ENCODE measurements at regions not wholly inside any gene's neighbourhood (a gene's known extent, or its start where the extent isn't known, plus 50 kb on each side); places are given as distances from the start of the nearest gene placed in this dataset.
"Not testable (repeated sequence)": the region's sequence is repeated elsewhere in the genome, so short reads cannot be mapped to it uniquely, and the experiment has no call there.

GRCh38 chr12:124470139-124470538 lies 97.3 kb downstream of the NCOR2 start:
- no peak overlapping the region for H3K9ac ChIP-seq (ENCODE audit: insufficient read depth, low read length, poor library complexity, severe bottlenecking)
- H3K36me3 Mint-ChIP-seq, result peaks cover 71 to 75% of the 10 kb centered on the region in 2 donors
- H3K9me3 Mint-ChIP-seq, result peaks cover 27 to 45% (median 30%) of the 10 kb centered on the region in 7 donors
- no peak for TF ChIP-seq CTCF (IDR thresholded peaks at IDR 0.05)
- intact Hi-C loops (cut with micrococcal nuclease), result loop anchor here in 1 of 2 donors (5.0 kb wide), 1 partner anchor 33 kb away; no protein-coding TSS in a partner anchor
- no peak overlapping the region for H2AFZ ChIP-seq (ENCODE audit: insufficient read depth, low read depth, low read length, poor library complexity, severe bottlenecking)
- no peak overlapping the region for H3K4me3 ChIP-seq (replicated peaks in 1 of 3; ENCODE audit: low read depth in 2 of 3, low read length in 3 of 3)
- no peak for DNase-seq
- no peak overlapping the region for H3K27ac Mint-ChIP-seq
- no peak overlapping the region for H3K4me3 Mint-ChIP-seq
- WGBS (ENCODE audit: insufficient coverage), result 100% methylated on average over 4 of the region's 5 CpGs
- peaks cover 22 to 42% of the 10 kb centered on the region in 2 donors for H3K9me3 ChIP-seq (replicated peaks in 1 of 2; ENCODE audit: control insufficient read depth in 1 of 2, insufficient read depth in 1 of 2, low read length in 2 of 2)
- no peaks in the 10 kb centered on the region for H3K27me3 ChIP-seq (ENCODE audit: control insufficient read depth in 2 of 2, insufficient read depth in 2 of 2, low read length in 2 of 2)
- H3K4me1 Mint-ChIP-seq, result peaks cover 20% of the 10 kb centered on the region
- H3K4me2 ChIP-seq (replicated peaks; ENCODE audit: extremely low read depth, low read length, poor library complexity, severe bottlenecking), result no peak overlapping the region
- no peak overlapping the region for H3K27ac ChIP-seq (ENCODE audit: low read depth in 1 of 2, low read length in 2 of 2)
- H3K4me1 ChIP-seq (ENCODE audit: control insufficient read depth in 1 of 2, insufficient read depth in 2 of 2, low read length in 2 of 2), result peaks cover 19 to 23% of the 10 kb centered on the region in 2 donors
- H3K36me3 ChIP-seq (replicated peaks in 1 of 2; ENCODE audit: control insufficient read depth in 1 of 2, insufficient read depth in 2 of 2, low read length in 2 of 2), result peaks cover 63 to 73% of the 10 kb centered on the region in 2 donors
- peaks cover 44% of the 10 kb centered on the region for H3K79me2 ChIP-seq (ENCODE audit: insufficient read depth, low read length)
- H3K27me3 Mint-ChIP-seq (ENCODE audit: low read depth in 3 of 3), result no peaks in the 10 kb centered on the region
- peaks cover 85% of the 10 kb centered on the region for H4K20me1 ChIP-seq (ENCODE audit: insufficient read depth, low read length)

- H3K4me2 ChIP-seq (replicated peaks; ENCODE audit: extremely low read depth, low read length, poor library complexity, severe bottlenecking), result no peak overlapping the region
- no peak overlapping the region for H3K4me3 ChIP-seq (replicated peaks in 1 of 3; ENCODE audit: low read depth in 2 of 3, low read length in 3 of 3)
- H3K27me3 ChIP-seq (ENCODE audit: control insufficient read depth in 2 of 2, insufficient read depth in 2 of 2, low read length in 2 of 2), result no peaks in the 10 kb centered on the region
- H3K36me3 Mint-ChIP-seq, result peaks cover 71 to 75% of the 10 kb centered on the region in 2 donors
- H4K20me1 ChIP-seq (ENCODE audit: insufficient read depth, low read length), result peaks cover 85% of the 10 kb centered on the region
- peak overlapping the region in 1 of 2 donors; percentile 12 for H3K27ac ChIP-seq (ENCODE audit: low read depth in 1 of 2, low read length in 2 of 2)
- peaks cover 49% of the 10 kb centered on the region for H3K79me2 ChIP-seq (ENCODE audit: insufficient read depth, low read length)
- H3K36me3 ChIP-seq (replicated peaks in 1 of 2; ENCODE audit: control insufficient read depth in 1 of 2, insufficient read depth in 2 of 2, low read length in 2 of 2), result peaks cover 63 to 73% of the 10 kb centered on the region in 2 donors
- peak; percentile 92 for TF ChIP-seq CTCF (IDR thresholded peaks at IDR 0.05)
- peaks cover 28% of the 10 kb centered on the region for H3K4me1 Mint-ChIP-seq
- H2AFZ ChIP-seq (ENCODE audit: insufficient read depth, low read depth, low read length, poor library complexity, severe bottlenecking), result no peak overlapping the region
- H3K27ac Mint-ChIP-seq, result peak overlapping the region in 2 of 7 donors; percentile 4 to 8
- intact Hi-C loops (cut with micrococcal nuclease), result loop anchor here in 1 of 2 donors (10.0 kb wide), 1 partner anchor 75 kb away; no protein-coding TSS in a partner anchor
- WGBS (ENCODE audit: insufficient coverage), result 82% methylated on average over 7 of the region's 11 CpGs
- H3K9me3 Mint-ChIP-seq, result peaks cover 32 to 42% (median 34%) of the 10 kb centered on the region in 7 donors
- H3K4me1 ChIP-seq (ENCODE audit: control insufficient read depth in 1 of 2, insufficient read depth in 2 of 2, low read length in 2 of 2), result peaks cover 27 to 31% of the 10 kb centered on the region in 2 donors
- H3K4me3 Mint-ChIP-seq, result no peak overlapping the region
- peak; percentile 45 to 62 (median 47) for DNase-seq
- no peak overlapping the region for H3K9ac ChIP-seq (ENCODE audit: insufficient read depth, low read length, poor library complexity, severe bottlenecking)
- no peaks in the 10 kb centered on the region for H3K27me3 Mint-ChIP-seq (ENCODE audit: low read depth in 3 of 3)
- peaks cover 22 to 41% of the 10 kb centered on the region in 2 donors for H3K9me3 ChIP-seq (replicated peaks in 1 of 2; ENCODE audit: control insufficient read depth in 1 of 2, insufficient read depth in 1 of 2, low read length in 2 of 2)
Measured at GRCh38 chr12:124469193-124469888, 98.1 kb downstream of the NCOR2 start.

- H3K27ac ChIP-seq (ENCODE audit: low read depth in 1 of 2, low read length in 2 of 2); H3K4me2 ChIP-seq (replicated peaks; ENCODE audit: extremely low read depth, low read length, poor library complexity, severe bottlenecking); H3K27me3 ChIP-seq (ENCODE audit: control insufficient read depth in 2 of 2, insufficient read depth in 2 of 2, low read length in 2 of 2); H3K4me3 Mint-ChIP-seq; DNase-seq; H3K27me3 Mint-ChIP-seq (ENCODE audit: low read depth in 3 of 3); H3K9ac ChIP-seq (ENCODE audit: insufficient read depth, low read length, poor library complexity, severe bottlenecking); H2AFZ ChIP-seq (ENCODE audit: insufficient read depth, low read depth, low read length, poor library complexity, severe bottlenecking); H3K4me3 ChIP-seq (replicated peaks in 1 of 3; ENCODE audit: low read depth in 2 of 3, low read length in 3 of 3): not testable (repeated sequence)
- Mint-ChIP-seq H3K27ac (peak overlapping the region in 3 of 7 donors; percentile 62 to 82 (median 66)), H3K36me3 (peaks cover 71 to 75% of the 10 kb centered on the region in 2 donors), H3K9me3 (peaks cover 15 to 29% (median 21%) of the 10 kb centered on the region in 7 donors), H3K4me1 (peaks cover 37% of the 10 kb centered on the region)
- Histone ChIP-seq H3K79me2 (ENCODE audit: insufficient read depth, low read length) (peaks cover 65% of the 10 kb centered on the region), H4K20me1 (ENCODE audit: insufficient read depth, low read length) (peaks cover 88% of the 10 kb centered on the region), H3K4me1 (ENCODE audit: control insufficient read depth in 1 of 2, insufficient read depth in 2 of 2, low read length in 2 of 2) (peaks cover 33 to 37% of the 10 kb centered on the region in 2 donors), H3K9me3 (replicated peaks in 1 of 2; ENCODE audit: control insufficient read depth in 1 of 2, insufficient read depth in 1 of 2, low read length in 2 of 2) (peaks cover 9 to 24% of the 10 kb centered on the region in 2 donors), H3K36me3 (replicated peaks in 1 of 2; ENCODE audit: control insufficient read depth in 1 of 2, insufficient read depth in 2 of 2, low read length in 2 of 2) (peaks cover 52 to 73% of the 10 kb centered on the region in 2 donors)
- no CpG with 5 or more reads among the region's 1 CpG for WGBS (ENCODE audit: insufficient coverage)
- intact Hi-C loops (cut with micrococcal nuclease), result loop anchor here in 1 of 2 donors (10.0 kb wide), 1 partner anchor 77 kb away; no protein-coding TSS in a partner anchor
Measured at GRCh38 chr12:124467549-124467948, 99.9 kb downstream of the NCOR2 start.
